ENCODE measurements at regions not wholly inside any gene's neighbourhood (a gene's known extent, or its start where the extent isn't known, plus 50 kb on each side); places are given as distances from the start of the nearest gene placed in this dataset.
"Not testable (repeated sequence)": the region's sequence is repeated elsewhere in the genome, so short reads cannot be mapped to it uniquely, and the experiment has no call there.

DNA sequence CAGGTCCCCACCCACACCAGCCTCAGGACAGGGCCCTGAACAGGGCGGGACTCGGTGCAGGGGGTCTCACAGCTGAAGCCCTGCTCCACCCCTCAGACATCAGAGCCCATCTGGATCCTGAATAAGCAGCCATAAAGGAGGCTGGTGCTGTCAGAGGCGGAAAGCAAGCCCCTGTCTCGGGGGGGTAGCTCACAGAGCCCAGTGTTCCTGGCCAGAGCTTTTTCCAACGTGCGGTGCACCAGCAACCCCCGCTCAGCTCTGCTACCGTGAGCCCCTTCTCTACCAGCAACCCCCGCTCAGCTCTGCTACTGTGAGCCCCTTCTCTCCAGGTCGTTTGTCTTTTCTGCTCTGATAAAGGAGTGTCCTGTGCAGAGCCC is 136.5 kb upstream of the SFSWAP start:
- peaks cover 18% of the 10 kb centered on the region for H3K27me3 Mint-ChIP-seq
- ATAC-seq (no peak), DNase-seq (no peak)
- H3K9me3 Mint-ChIP-seq = no peaks in the 10 kb centered on the region
- no peaks in the 10 kb centered on the region for H3K4me1 Mint-ChIP-seq
- no peak overlapping the region for H3K27ac Mint-ChIP-seq
- H3K4me3 Mint-ChIP-seq = no peak overlapping the region

DNA sequence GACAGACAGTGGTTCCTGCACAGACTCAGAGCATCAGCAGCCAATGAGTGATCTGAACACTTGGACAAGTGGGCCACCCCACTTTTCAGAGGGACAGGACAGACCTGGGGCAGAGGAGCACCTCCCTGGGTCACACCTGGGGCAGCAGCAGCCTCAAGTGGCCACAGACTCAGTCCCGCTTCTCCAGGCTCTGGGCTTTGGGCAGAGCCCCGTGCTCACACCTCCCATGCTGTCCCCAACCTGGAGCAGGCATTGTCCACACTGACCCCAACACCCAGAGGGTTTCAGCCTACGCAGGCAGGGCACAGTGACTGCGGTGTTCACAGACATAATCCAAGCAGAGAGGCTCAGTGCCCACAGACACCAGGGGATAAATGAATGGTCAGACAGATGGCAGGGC is 135.5 kb upstream of the SFSWAP start:
- DNase-seq (no peak), ATAC-seq (no peak)
- Mint-ChIP-seq H3K27me3 (peaks cover 16% of the 10 kb centered on the region), H3K4me1 (no peaks in the 10 kb centered on the region), H3K27ac (no peak overlapping the region), H3K9me3 (no peaks in the 10 kb centered on the region), H3K4me3 (no peak overlapping the region)

DNA sequence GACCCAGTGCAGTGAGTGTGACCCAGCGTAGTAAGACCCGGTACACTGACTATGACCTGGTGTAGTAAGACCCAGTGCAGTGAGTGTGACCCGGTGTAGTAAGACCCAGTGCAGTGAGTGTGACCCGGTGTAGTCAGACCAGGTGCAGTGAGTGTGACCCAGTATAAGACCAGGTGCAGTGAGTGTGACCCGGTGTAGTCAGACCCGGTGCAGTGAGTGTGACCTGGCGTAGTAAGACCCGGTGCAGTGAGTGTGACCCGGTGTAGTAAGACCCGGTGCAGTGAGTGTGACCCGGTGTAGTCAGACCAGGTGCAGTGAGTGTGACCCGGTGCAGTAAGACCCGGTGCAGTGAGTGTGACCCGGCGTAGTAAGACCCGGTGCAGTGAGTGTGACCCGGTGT is 134.2 kb upstream of the SFSWAP start:
- H3K4me1 Mint-ChIP-seq, H3K4me3 Mint-ChIP-seq, ATAC-seq, DNase-seq, H3K9me3 Mint-ChIP-seq, H3K27ac Mint-ChIP-seq: not testable (repeated sequence)
- H3K27me3 Mint-ChIP-seq = peaks cover 10% of the 10 kb centered on the region

- Mint-ChIP-seq H3K27me3 (peaks cover 10% of the 10 kb centered on the region), H3K9me3 (no peaks in the 10 kb centered on the region), H3K4me3 (no peak overlapping the region), H3K27ac (no peak overlapping the region), H3K4me1 (no peaks in the 10 kb centered on the region)
- no peak for DNase-seq
- no peak for ATAC-seq
Measured at GRCh38 chr12:131577766-131578165, 133.1 kb upstream of the SFSWAP start.

GRCh38 chr12:131578828-131579470 is 131.9 kb upstream of the SFSWAP start:
- H3K4me1 Mint-ChIP-seq = no peaks in the 10 kb centered on the region

GRCh38 chr12:131583090-131583712 is 127.7 kb upstream of the SFSWAP start:
- Mint-ChIP-seq H3K4me1 (no peaks in the 10 kb centered on the region), H3K27me3 (peaks cover 7% of the 10 kb centered on the region), H3K27ac (no peak overlapping the region), H3K4me3 (no peak overlapping the region), H3K9me3 (no peaks in the 10 kb centered on the region)
- no peak for ATAC-seq
- no peak for DNase-seq

More at GRCh38 chr12:131578828-131579470, 131.9 kb upstream of the SFSWAP start:
- Mint-ChIP-seq H3K9me3 (no peaks in the 10 kb centered on the region), H3K27me3 (peaks cover 10% of the 10 kb centered on the region), H3K4me3 (no peak overlapping the region), H3K27ac (no peak overlapping the region)
- ATAC-seq = no peak
- DNase-seq = no peak

DNA sequence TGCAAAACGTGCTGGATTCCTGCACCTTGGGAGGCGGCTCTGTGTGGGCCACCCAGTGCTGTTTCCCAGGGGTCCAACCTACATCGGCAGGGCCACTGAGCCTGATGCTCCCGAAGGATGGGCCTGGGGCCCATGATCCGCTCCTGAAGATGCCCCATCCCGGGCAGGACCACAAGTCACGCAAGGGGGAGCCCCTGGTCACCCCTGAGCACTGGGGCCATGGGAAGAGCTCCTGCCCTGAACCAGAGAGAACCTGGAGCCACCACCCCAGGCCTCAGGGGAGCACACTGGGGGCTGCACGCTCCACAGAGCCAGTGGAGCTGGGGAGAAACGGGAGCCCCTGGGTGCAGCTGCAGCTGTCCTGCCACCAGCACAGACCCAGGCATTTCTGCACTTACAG is 124.6 kb upstream of the SFSWAP start:
- DNase-seq (no peak), ATAC-seq (no peak)
- Mint-ChIP-seq H3K4me1 (no peaks in the 10 kb centered on the region), H3K9me3 (no peaks in the 10 kb centered on the region), H3K27ac (no peak overlapping the region), H3K4me3 (no peak overlapping the region), H3K27me3 (no peaks in the 10 kb centered on the region)

GRCh38 chr12:131586761-131587160 is 124.1 kb upstream of the SFSWAP start:
- Mint-ChIP-seq H3K27me3 (no peaks in the 10 kb centered on the region), H3K4me3 (no peak overlapping the region), H3K27ac (no peak overlapping the region), H3K9me3 (no peaks in the 10 kb centered on the region), H3K4me1 (no peaks in the 10 kb centered on the region)
- DNase-seq (no peak), ATAC-seq (no peak)

- ATAC-seq (no peak), DNase-seq (no peak)
- Mint-ChIP-seq H3K27me3 (no peaks in the 10 kb centered on the region), H3K27ac (no peak overlapping the region), H3K4me3 (no peak overlapping the region), H3K4me1 (peaks cover 5% of the 10 kb centered on the region), H3K9me3 (no peaks in the 10 kb centered on the region)
Measured at GRCh38 chr12:131587565-131587964, 123.3 kb upstream of the SFSWAP start.

- no peak for DNase-seq
- no peak overlapping the region for H3K4me3 Mint-ChIP-seq
- no peak for ATAC-seq
- peak overlapping the region in 1 of 2 donors; percentile 50 for H3K27ac Mint-ChIP-seq
- peaks cover 14% of the 10 kb centered on the region for H3K4me1 Mint-ChIP-seq
- H3K27me3 Mint-ChIP-seq = no peaks in the 10 kb centered on the region
- no peaks in the 10 kb centered on the region for H3K9me3 Mint-ChIP-seq
Measured at GRCh38 chr12:131589221-131589897, 121.5 kb upstream of the SFSWAP start.

GRCh38 chr12:131589966-131590365 is 120.9 kb upstream of the SFSWAP start:
- Mint-ChIP-seq H3K4me1 (peaks cover 14% of the 10 kb centered on the region), H3K9me3 (no peaks in the 10 kb centered on the region), H3K27ac (peak overlapping the region in 1 of 2 donors; percentile 59), H3K4me3 (no peak overlapping the region), H3K27me3 (no peaks in the 10 kb centered on the region)
- DNase-seq = no peak
- ATAC-seq = no peak

GRCh38 chr12:131591136-131591535 is 119.8 kb upstream of the SFSWAP start:
- Mint-ChIP-seq H3K27ac (no peak overlapping the region), H3K9me3 (no peaks in the 10 kb centered on the region), H3K4me3 (no peak overlapping the region), H3K4me1 (peaks cover 14% of the 10 kb centered on the region), H3K27me3 (no peaks in the 10 kb centered on the region)
- DNase-seq = no peak
- no peak for ATAC-seq

- no peaks in the 10 kb centered on the region for H3K27me3 Mint-ChIP-seq
- H3K27ac Mint-ChIP-seq = no peak overlapping the region
- no peak overlapping the region for H3K4me3 Mint-ChIP-seq
- ATAC-seq = no peak
- H3K9me3 Mint-ChIP-seq = no peaks in the 10 kb centered on the region
- peaks cover 14% of the 10 kb centered on the region for H3K4me1 Mint-ChIP-seq
- no peak for DNase-seq
Measured at GRCh38 chr12:131591714-131592709, 118.9 kb upstream of the SFSWAP start.

DNA sequence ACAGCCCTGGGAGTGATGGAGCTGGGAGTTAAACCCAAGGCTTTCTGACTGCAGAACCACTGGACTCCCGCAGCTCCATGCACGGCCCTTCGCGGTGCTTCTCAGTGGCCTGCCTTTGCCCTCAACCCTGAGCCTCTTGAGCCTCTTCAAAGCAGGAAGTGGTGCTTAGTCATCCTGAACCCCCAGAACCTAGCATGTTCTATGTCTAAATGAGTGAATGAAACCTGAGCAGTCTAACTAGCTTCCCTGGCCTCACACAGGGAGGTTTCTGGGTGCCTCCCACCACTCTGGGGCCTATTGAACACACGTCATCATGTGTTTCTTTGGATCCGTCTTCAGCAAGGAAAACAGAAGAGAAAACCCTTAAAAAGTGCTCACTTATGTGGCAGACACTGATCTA is 117.9 kb upstream of the SFSWAP start:
- DNase-seq = peak; percentile 21 to 24
- H3K4me1 Mint-ChIP-seq = peaks cover 14% of the 10 kb centered on the region
- H3K27ac Mint-ChIP-seq = peak overlapping the region; percentile 34 to 54
- ATAC-seq = peak; percentile 94
- no peak overlapping the region for H3K4me3 Mint-ChIP-seq
- no peaks in the 10 kb centered on the region for H3K27me3 Mint-ChIP-seq
- no peaks in the 10 kb centered on the region for H3K9me3 Mint-ChIP-seq

- peak overlapping the region in 1 of 2 donors; percentile 34 for H3K27ac Mint-ChIP-seq
- no peak for ATAC-seq
- H3K27me3 Mint-ChIP-seq = no peaks in the 10 kb centered on the region
Measured at GRCh38 chr12:131593406-131593805, 117.5 kb upstream of the SFSWAP start.

More at GRCh38 chr12:131593406-131593805, 117.5 kb upstream of the SFSWAP start:
- no peak for DNase-seq
- Mint-ChIP-seq H3K9me3 (no peaks in the 10 kb centered on the region), H3K4me3 (no peak overlapping the region), H3K4me1 (peaks cover 14% of the 10 kb centered on the region)
